PC-9 (cell line): ENCODE measurements at regions not wholly inside any gene's neighbourhood (a gene's known extent, or its start where the extent isn't known, plus 50 kb on each side); places are given as distances from the start of the nearest gene placed in this dataset.

Source experiments
- BruUV-seq: library from RNA; stranded (reverse); fragments of 400-500 nt; replicated peaks from 2 replicates; lab custom pipeline; 2021; lab: Mats Ljungman, UMichigan
- CTCF ChIA-PET: fragments of 300-600 bp; sonication (Branson Sonifier 250); formaldehyde crosslinking; loops from one replicate; lab custom pipeline; 2022; ENCODE audit warnings: antibody characterized with exemption; lab: Charles Lee
- POLR2A ChIA-PET: fragments of 300-600 bp; sonication (Branson Sonifier 250); formaldehyde crosslinking; loops from one replicate; lab custom pipeline; 2022; ENCODE audit warnings: antibody characterized with exemption; ENCODE audit not compliant: unreplicated experiment; lab: Charles Lee
- DNase-seq, 2 experiments: peaks; one replicate each; pipeline versions ENCODE4 v3.0.0 to v3.0.0-alpha.2; 2015 to 2022; ENCODE audit warnings: mixed read lengths in 1 of 2
- H2AFZ ChIP-seq: fragments of 200-600 bp; sonication (generic); 2 replicates; pipeline ENCODE4 v1.8.1; 2017; ENCODE audit warnings: antibody characterized with exemption
- H3F3A ChIP-seq: fragments of 200-600 bp; sonication (generic); 2 replicates; pipeline ENCODE4 v1.8.1; 2017; ENCODE audit warnings: antibody characterized with exemption, mild to moderate bottlenecking, low read depth; ENCODE audit not compliant: insufficient read depth
- H3K27ac ChIP-seq: fragments of 200-600 bp; sonication (generic); 2 replicates; pipeline ENCODE4 v1.6.1; 2016; ENCODE audit warnings: mixed run types
- H3K27me3 ChIP-seq: fragments of 200-600 bp; sonication (generic); 2 replicates; pipeline ENCODE4 v1.6.1; 2016; ENCODE audit warnings: low read depth, mixed run types; ENCODE audit not compliant: insufficient read depth
- H3K36me3 ChIP-seq: fragments of 200-600 bp; sonication (generic); 2 replicates; pipeline ENCODE4 v1.6.1; 2016; ENCODE audit warnings: low read depth, mixed run types
- H3K4me1 ChIP-seq: fragments of 200-600 bp; sonication (generic); replicated peaks from 2 replicates; pipeline ENCODE4 v1.6.1; 2016; ENCODE audit warnings: mixed run types; ENCODE audit not compliant: insufficient read depth
- H3K4me2 ChIP-seq: fragments of 200-600 bp; sonication (generic); 2 replicates; pipeline ENCODE4 v1.6.1; 2017; ENCODE audit warnings: mixed run types
- H3K4me3 ChIP-seq: fragments of 200-600 bp; sonication (generic); 2 replicates; pipeline ENCODE4 v1.6.1; 2016; ENCODE audit warnings: mixed run types
- H3K79me2 ChIP-seq: fragments of 200-600 bp; sonication (generic); 2 replicates; pipeline ENCODE4 v1.6.1; 2017; ENCODE audit warnings: low read depth, mixed run types
- H3K9me2 ChIP-seq: fragments of 200-600 bp; sonication (generic); 2 replicates; pipeline ENCODE4 v1.8.1; 2017; ENCODE audit warnings: mild to moderate bottlenecking; ENCODE audit not compliant: insufficient read depth
- H3K9me3 ChIP-seq: fragments of 200-600 bp; sonication (generic); 2 replicates; pipeline ENCODE4 v1.8.1; 2016; ENCODE audit warnings: low read depth; ENCODE audit not compliant: insufficient read depth
- H4K20me1 ChIP-seq: fragments of 200-600 bp; sonication (generic); 2 replicates; pipeline ENCODE4 v1.8.1; 2017; ENCODE audit not compliant: insufficient read depth
- EZH2 ChIP-seq: fragments of 200-600 bp; sonication (generic); IDR thresholded peaks from 2 replicates; pipeline ENCODE4 v1.8.0; 2017; ENCODE audit warnings: antibody characterized with exemption, low read depth
- intact Hi-C: fragments of 100-400 bp; cut with micrococcal nuclease; formaldehyde crosslinking; loops from one replicate; pipeline ENCODE4 v1.10.0; 2022; ENCODE audit not compliant: unreplicated experiment
- TF ChIP-seq, protein P1 (sequence below): fragments of 200-600 bp; sonication (generic); conservative IDR thresholded peaks from 2 replicates; pipeline ENCODE4 v1.6.1; 2017; ENCODE audit warnings: mixed run types, antibody characterized with exemption, mild to moderate bottlenecking, moderate library complexity

- H3K9me3 ChIP-seq: no peaks in the 10 kb centered on the region
- no peaks in the 10 kb centered on the region for H3K36me3 ChIP-seq
- no peaks in the 10 kb centered on the region for H4K20me1 ChIP-seq
- ChIA-PET POLR2A (no interaction called here), CTCF (no interaction called here)
- no peaks in the 10 kb centered on the region for H3K27me3 ChIP-seq
- intact Hi-C loops: no loop called here
- no peaks in the 10 kb centered on the region for H3K9me2 ChIP-seq
- no TSS peak for BruUV-seq
- no peak overlapping the region for H3K4me2 ChIP-seq
- no peak for TF ChIP-seq EZH2
- TF ChIP-seq, protein P1, sequence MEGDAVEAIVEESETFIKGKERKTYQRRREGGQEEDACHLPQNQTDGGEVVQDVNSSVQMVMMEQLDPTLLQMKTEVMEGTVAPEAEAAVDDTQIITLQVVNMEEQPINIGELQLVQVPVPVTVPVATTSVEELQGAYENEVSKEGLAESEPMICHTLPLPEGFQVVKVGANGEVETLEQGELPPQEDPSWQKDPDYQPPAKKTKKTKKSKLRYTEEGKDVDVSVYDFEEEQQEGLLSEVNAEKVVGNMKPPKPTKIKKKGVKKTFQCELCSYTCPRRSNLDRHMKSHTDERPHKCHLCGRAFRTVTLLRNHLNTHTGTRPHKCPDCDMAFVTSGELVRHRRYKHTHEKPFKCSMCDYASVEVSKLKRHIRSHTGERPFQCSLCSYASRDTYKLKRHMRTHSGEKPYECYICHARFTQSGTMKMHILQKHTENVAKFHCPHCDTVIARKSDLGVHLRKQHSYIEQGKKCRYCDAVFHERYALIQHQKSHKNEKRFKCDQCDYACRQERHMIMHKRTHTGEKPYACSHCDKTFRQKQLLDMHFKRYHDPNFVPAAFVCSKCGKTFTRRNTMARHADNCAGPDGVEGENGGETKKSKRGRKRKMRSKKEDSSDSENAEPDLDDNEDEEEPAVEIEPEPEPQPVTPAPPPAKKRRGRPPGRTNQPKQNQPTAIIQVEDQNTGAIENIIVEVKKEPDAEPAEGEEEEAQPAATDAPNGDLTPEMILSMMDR: 0 out of 2 replicates have a peak, but pooled peaks have one; percentile 25
- H3K27ac ChIP-seq: no peak overlapping the region
- no peaks in the 10 kb centered on the region for H3F3A ChIP-seq
- no peaks in the 10 kb centered on the region for H3K79me2 ChIP-seq
- no peak overlapping the region for H3K4me3 ChIP-seq
- no peak for DNase-seq
- H3K4me1 ChIP-seq: no peaks in the 10 kb centered on the region
- H2AFZ ChIP-seq: no peak overlapping the region
Measured at GRCh38 chr9:34869390-34869789, 88.7 kb upstream of the PHF24 start.

GRCh38 chr9:34866614-34867013, 91.5 kb upstream of the PHF24 start:
- no peaks in the 10 kb centered on the region for H3K27me3 ChIP-seq
- ChIA-PET CTCF (no interaction called here), POLR2A (no interaction called here)
- intact Hi-C loops: no loop called here
- no peaks in the 10 kb centered on the region for H3F3A ChIP-seq
- no peak overlapping the region for H2AFZ ChIP-seq
- H3K9me3 ChIP-seq: no peaks in the 10 kb centered on the region
- no peaks in the 10 kb centered on the region for H4K20me1 ChIP-seq
- no peak for DNase-seq
- H3K4me2 ChIP-seq: no peak overlapping the region
- no peaks in the 10 kb centered on the region for H3K79me2 ChIP-seq
- H3K4me1 ChIP-seq: no peaks in the 10 kb centered on the region
- H3K9me2 ChIP-seq: no peaks in the 10 kb centered on the region
- H3K36me3 ChIP-seq: no peaks in the 10 kb centered on the region
- no peak overlapping the region for H3K27ac ChIP-seq
- TF ChIP-seq, protein P1: no peak
- TF ChIP-seq EZH2: no peak
- H3K4me3 ChIP-seq: no peak overlapping the region
- BruUV-seq: no TSS peak

DNA sequence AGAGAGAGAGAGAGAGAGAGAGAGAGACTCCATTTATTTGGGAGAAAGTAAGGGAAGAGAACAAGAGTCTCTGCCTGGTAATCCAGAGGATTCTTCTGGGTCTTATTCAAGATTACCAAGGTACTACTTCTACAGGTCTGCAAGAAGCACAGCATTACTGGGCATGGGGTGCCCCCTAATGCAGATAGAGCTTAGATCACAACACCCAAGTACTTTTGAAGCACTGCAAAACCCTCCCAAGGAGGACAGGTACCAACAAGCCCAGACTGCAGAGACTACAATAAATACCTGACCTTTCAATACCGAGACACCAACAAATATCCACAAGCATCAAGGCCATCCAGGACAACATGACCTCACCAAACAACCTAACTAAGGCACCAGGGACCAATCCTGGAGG, 94.7 kb upstream of the PHF24 start:
- intact Hi-C loops: no loop called here
- H3K4me3 ChIP-seq: no peak overlapping the region
- no peaks in the 10 kb centered on the region for H3K9me3 ChIP-seq
- no peaks in the 10 kb centered on the region for H3K36me3 ChIP-seq
- no peak for DNase-seq
- ChIA-PET POLR2A (no interaction called here), CTCF (no interaction called here)
- no peaks in the 10 kb centered on the region for H3K27me3 ChIP-seq
- no peaks in the 10 kb centered on the region for H3F3A ChIP-seq
- no peaks in the 10 kb centered on the region for H4K20me1 ChIP-seq
- H3K79me2 ChIP-seq: no peaks in the 10 kb centered on the region
- no peak overlapping the region for H3K27ac ChIP-seq
- no TSS peak for BruUV-seq
- no peak for TF ChIP-seq EZH2
- TF ChIP-seq, protein P1: no peak
- no peaks in the 10 kb centered on the region for H3K9me2 ChIP-seq
- H2AFZ ChIP-seq: no peak overlapping the region
- H3K4me2 ChIP-seq: no peak overlapping the region
- no peaks in the 10 kb centered on the region for H3K4me1 ChIP-seq
